HUES48 (cell line): ENCODE measurements at regions not wholly inside any gene's neighbourhood (a gene's known extent, or its start where the extent isn't known, plus 50 kb on each side); places are given as distances from the start of the nearest gene placed in this dataset.

ENCODE experiments used
- H3K27ac ChIP-seq: one replicate; pipeline ENCODE4 v1.7.0; 2013; ENCODE audit warnings: low read depth, low read length, inconsistent platforms
- H3K27me3 ChIP-seq: 2 replicates; pipeline ENCODE4 v1.6.1; 2013; ENCODE audit warnings: mild to moderate bottlenecking, low read length; ENCODE audit not compliant: control insufficient read depth, insufficient read depth
- H3K36me3 ChIP-seq: 2 replicates; pipeline ENCODE4 v1.6.1; 2013; ENCODE audit warnings: low read length; ENCODE audit not compliant: control insufficient read depth, insufficient read depth
- H3K4me1 ChIP-seq: 2 replicates; pipeline ENCODE4 v1.6.1; 2013; ENCODE audit warnings: mild to moderate bottlenecking, low read length; ENCODE audit not compliant: control insufficient read depth, insufficient read depth
- H3K4me3 ChIP-seq: 2 replicates; pipeline ENCODE4 v1.5.1; 2013; ENCODE audit warnings: mild to moderate bottlenecking, low read depth, low read length
- H3K9ac ChIP-seq: 2 replicates; pipeline ENCODE4 v1.6.1; 2013; ENCODE audit warnings: mild to moderate bottlenecking, low read depth, low read length, moderate library complexity
- H3K9me3 ChIP-seq: 2 replicates; pipeline ENCODE4 v1.6.1; 2013; ENCODE audit warnings: low read length; ENCODE audit not compliant: control insufficient read depth, insufficient read depth

- Histone ChIP-seq H3K9me3 (no peaks in the 10 kb centered on the region), H3K9ac (no peak overlapping the region), H3K27me3 (no peaks in the 10 kb centered on the region), H3K4me3 (no peak overlapping the region), H3K27ac (no peak overlapping the region), H3K4me1 (peaks cover 15% of the 10 kb centered on the region), H3K36me3 (no peaks in the 10 kb centered on the region)
These were observed 90.1 kb downstream of the SREK1 start for GRCh38 chr5:66234241-66234640.

- Histone ChIP-seq H3K36me3 (no peaks in the 10 kb centered on the region), H3K27me3 (no peaks in the 10 kb centered on the region), H3K9me3 (no peaks in the 10 kb centered on the region)
These were observed 94.3 kb downstream of the SREK1 start for GRCh38 chr5:66238435-66238834.

GRCh38 chr5:66239034-66239433, 94.9 kb downstream of the SREK1 start:
- H3K9ac ChIP-seq = no peak overlapping the region

More at GRCh38 chr5:66238435-66238834, 94.3 kb downstream of the SREK1 start:
- Histone ChIP-seq H3K27ac (no peak overlapping the region), H3K4me1 (peaks cover 4% of the 10 kb centered on the region), H3K4me3 (no peak overlapping the region), H3K9ac (no peak overlapping the region)

GRCh38 chr5:66241136-66241825, 97.2 kb downstream of the SREK1 start:
- no peaks in the 10 kb centered on the region for H3K27me3 ChIP-seq
- no peaks in the 10 kb centered on the region for H3K36me3 ChIP-seq
- no peak overlapping the region for H3K27ac ChIP-seq
- H3K9me3 ChIP-seq = no peaks in the 10 kb centered on the region
- H3K9ac ChIP-seq = no peak overlapping the region
- H3K4me1 ChIP-seq = no peaks in the 10 kb centered on the region
- no peak overlapping the region for H3K4me3 ChIP-seq

More at GRCh38 chr5:66239034-66239433, 94.9 kb downstream of the SREK1 start:
- no peaks in the 10 kb centered on the region for H3K36me3 ChIP-seq
- no peaks in the 10 kb centered on the region for H3K4me1 ChIP-seq
- H3K27ac ChIP-seq = no peak overlapping the region
- no peaks in the 10 kb centered on the region for H3K27me3 ChIP-seq
- H3K9me3 ChIP-seq = no peaks in the 10 kb centered on the region
- H3K4me3 ChIP-seq = no peak overlapping the region

- Histone ChIP-seq H3K4me1 (no peaks in the 10 kb centered on the region), H3K4me3 (no peak overlapping the region), H3K36me3 (no peaks in the 10 kb centered on the region), H3K27ac (no peak overlapping the region), H3K9me3 (no peaks in the 10 kb centered on the region), H3K9ac (no peak overlapping the region), H3K27me3 (no peaks in the 10 kb centered on the region)
These were observed 98.1 kb downstream of the SREK1 start for GRCh38 chr5:66242050-66242715.

GRCh38 chr5:66246608-66247007, 102.5 kb downstream of the SREK1 start:
- H3K4me3 ChIP-seq = no peak overlapping the region
- peaks cover 11% of the 10 kb centered on the region for H3K4me1 ChIP-seq
- H3K9ac ChIP-seq = no peak overlapping the region
- no peaks in the 10 kb centered on the region for H3K27me3 ChIP-seq
- H3K9me3 ChIP-seq = no peaks in the 10 kb centered on the region
- H3K36me3 ChIP-seq = no peaks in the 10 kb centered on the region
- H3K27ac ChIP-seq = no peak overlapping the region

GRCh38 chr5:66247176-66247960, 103.3 kb downstream of the SREK1 start:
- H3K36me3 ChIP-seq = no peaks in the 10 kb centered on the region
- H3K27me3 ChIP-seq = no peaks in the 10 kb centered on the region
- H3K4me1 ChIP-seq = peaks cover 12% of the 10 kb centered on the region
- H3K4me3 ChIP-seq = no peak overlapping the region
- no peaks in the 10 kb centered on the region for H3K9me3 ChIP-seq
- H3K27ac ChIP-seq = no peak overlapping the region
- no peak overlapping the region for H3K9ac ChIP-seq

GRCh38 chr5:66248874-66249273, 104.8 kb downstream of the SREK1 start:
- H3K4me3 ChIP-seq = no peak overlapping the region
- H3K4me1 ChIP-seq = peaks cover 12% of the 10 kb centered on the region

GRCh38 chr5:66249920-66250319, 105.8 kb downstream of the SREK1 start:
- no peaks in the 10 kb centered on the region for H3K27me3 ChIP-seq
- H3K27ac ChIP-seq = no peak overlapping the region
- H3K9me3 ChIP-seq = no peaks in the 10 kb centered on the region
- no peak overlapping the region for H3K4me3 ChIP-seq
- no peak overlapping the region for H3K9ac ChIP-seq
- H3K36me3 ChIP-seq = no peaks in the 10 kb centered on the region
- peaks cover 12% of the 10 kb centered on the region for H3K4me1 ChIP-seq

More at GRCh38 chr5:66248874-66249273, 104.8 kb downstream of the SREK1 start:
- Histone ChIP-seq H3K9ac (no peak overlapping the region), H3K27me3 (no peaks in the 10 kb centered on the region), H3K27ac (no peak overlapping the region), H3K36me3 (no peaks in the 10 kb centered on the region), H3K9me3 (no peaks in the 10 kb centered on the region)

- Histone ChIP-seq H3K4me1 (peaks cover 12% of the 10 kb centered on the region), H3K9ac (no peak overlapping the region)
These were observed 108.7 kb downstream of the SREK1 start for GRCh38 chr5:66252849-66253248.

GRCh38 chr5:66255714-66256113, 111.6 kb downstream of the SREK1 start:
- Histone ChIP-seq H3K27me3 (no peaks in the 10 kb centered on the region), H3K9ac (no peak overlapping the region), H3K4me1 (peaks cover 9% of the 10 kb centered on the region), H3K36me3 (no peaks in the 10 kb centered on the region), H3K9me3 (no peaks in the 10 kb centered on the region), H3K4me3 (no peak overlapping the region), H3K27ac (no peak overlapping the region)

More at GRCh38 chr5:66252849-66253248, 108.7 kb downstream of the SREK1 start:
- Histone ChIP-seq H3K27me3 (no peaks in the 10 kb centered on the region), H3K27ac (no peak overlapping the region), H3K36me3 (no peaks in the 10 kb centered on the region), H3K4me3 (no peak overlapping the region), H3K9me3 (no peaks in the 10 kb centered on the region)
